GM23338 (cell line): ENCODE measurements at regions not wholly inside any gene's neighbourhood (a gene's known extent, or its start where the extent isn't known, plus 50 kb on each side); places are given as distances from the start of the nearest gene placed in this dataset.

Source experiments
- ATAC-seq: fragments of 200-7000 bp; cut with Tn5 transposase; 3 replicates; pipeline ENCODE4 v1.9.1; 2020
- DNase-seq: peaks from one replicate; pipeline ENCODE4 v3.0.0-alpha.2; 2015; ENCODE audit warnings: low spot score
- H2AFZ ChIP-seq: fragments of 200-600 bp; sonication (generic); 2 replicates; pipeline ENCODE4 v1.8.0; 2016; ENCODE audit warnings: antibody characterized with exemption, mild to moderate bottlenecking, moderate library complexity
- H3F3A ChIP-seq: fragments of 200-600 bp; sonication (generic); replicated peaks from 2 replicates; pipeline ENCODE4 v1.8.0; 2017; ENCODE audit warnings: antibody characterized with exemption, mixed run types, low read depth
- H3K27ac ChIP-seq: fragments of 200-600 bp; sonication (generic); 2 replicates; pipeline ENCODE4 v1.6.1; 2016; ENCODE audit warnings: low read depth
- H3K27me3 ChIP-seq: fragments of 200-600 bp; sonication (generic); 2 replicates; pipeline ENCODE4 v1.8.0; 2016; ENCODE audit warnings: mild to moderate bottlenecking, mixed run types, moderate library complexity; ENCODE audit not compliant: insufficient read depth
- H3K36me3 ChIP-seq: fragments of 200-600 bp; sonication (generic); 2 replicates; pipeline ENCODE4 v1.8.0; 2016; ENCODE audit warnings: mild to moderate bottlenecking; ENCODE audit not compliant: insufficient read depth
- H3K4me1 ChIP-seq: fragments of 200-600 bp; sonication (generic); 2 replicates; pipeline ENCODE4 v1.8.0; 2016; ENCODE audit warnings: mild to moderate bottlenecking, moderate library complexity; ENCODE audit not compliant: insufficient read depth
- H3K4me2 ChIP-seq: fragments of 200-600 bp; sonication (generic); 2 replicates; pipeline ENCODE4 v1.7.1; 2017; ENCODE audit warnings: mixed run types
- H3K4me3 ChIP-seq: fragments of 200-600 bp; sonication (generic); 2 replicates; pipeline ENCODE4 v1.6.1; 2016; ENCODE audit warnings: mixed run types
- H3K79me2 ChIP-seq: fragments of 200-600 bp; sonication (generic); replicated peaks from 2 replicates; pipeline ENCODE4 v1.8.0; 2017; ENCODE audit warnings: mild to moderate bottlenecking; ENCODE audit not compliant: insufficient read depth
- H3K9me2 ChIP-seq: fragments of 200-600 bp; sonication (generic); 2 replicates; pipeline ENCODE4 v1.8.0; 2017; ENCODE audit not compliant: insufficient read depth
- H4K20me1 ChIP-seq: fragments of 200-600 bp; sonication (generic); replicated peaks from 2 replicates; pipeline ENCODE4 v1.8.0; 2017; ENCODE audit warnings: mild to moderate bottlenecking; ENCODE audit not compliant: insufficient read depth
- H3K27ac Mint-ChIP-seq: 2 replicates; pipeline ENCODE4 v1.8.0; 2020; ENCODE audit warnings: inconsistent platforms, mild to moderate bottlenecking, moderate library complexity, mixed read lengths
- H3K27me3 Mint-ChIP-seq: 3 replicates; pipeline ENCODE4 v1.8.0; 2022; ENCODE audit warnings: low read depth, mild to moderate bottlenecking, moderate library complexity, mixed read lengths, inconsistent platforms; ENCODE audit not compliant: insufficient read depth, poor library complexity
- H3K36me3 Mint-ChIP-seq: 3 replicates; pipeline ENCODE4 v1.8.0; 2021; ENCODE audit warnings: low read depth, mild to moderate bottlenecking, inconsistent platforms, moderate library complexity, mixed read lengths
- H3K4me1 Mint-ChIP-seq: 3 replicates; pipeline ENCODE4 v1.8.0; 2020; ENCODE audit warnings: mild to moderate bottlenecking, inconsistent platforms, mixed read lengths
- H3K4me3 Mint-ChIP-seq: 3 replicates; pipeline ENCODE4 v1.8.0; 2021; ENCODE audit warnings: moderate library complexity, mild to moderate bottlenecking, inconsistent platforms, mixed read lengths
- H3K9me3 Mint-ChIP-seq: 3 replicates; pipeline ENCODE4 v1.8.0; 2020; ENCODE audit warnings: moderate library complexity, mild to moderate bottlenecking, inconsistent platforms, mixed read lengths
- CREB1 ChIP-seq: fragments of 250-450 bp; sonication (Bioruptor Pico); IDR thresholded peaks from 2 replicates; pipeline ENCODE4 v1.5.0; 2020; ENCODE audit warnings: low read depth, mild to moderate bottlenecking, moderate library complexity
- EZH2 ChIP-seq: fragments of 200-600 bp; sonication (generic); IDR thresholded peaks from one replicate; pipeline ENCODE4 v1.8.0; 2017; ENCODE audit warnings: antibody characterized with exemption, mild to moderate bottlenecking, low read depth; ENCODE audit not compliant: unreplicated experiment
- EZH2phosphoT487 ChIP-seq: fragments of 200-600 bp; sonication (generic); IDR thresholded peaks from one replicate; pipeline ENCODE4 v1.8.1; 2018; ENCODE audit warnings: antibody characterized with exemption; ENCODE audit not compliant: unreplicated experiment
- JUNB ChIP-seq: IDR thresholded peaks from one replicate; pipeline ENCODE4 v1.6.1; 2016; ENCODE audit warnings: antibody characterized with exemption; ENCODE audit not compliant: unreplicated experiment
- NANOG ChIP-seq: IDR thresholded peaks from 2 replicates; pipeline ENCODE4 v1.6.1; 2016; ENCODE audit warnings: antibody characterized with exemption, borderline replicate concordance
- POLR2AphosphoS5 ChIP-seq: IDR thresholded peaks from 2 replicates; pipeline ENCODE4 v1.6.1; 2016; ENCODE audit warnings: antibody characterized with exemption, low read depth
- STAT1 ChIP-seq: IDR thresholded peaks from one replicate; pipeline ENCODE4 v1.6.1; 2016; ENCODE audit warnings: antibody characterized with exemption; ENCODE audit not compliant: unreplicated experiment
- ZNF114 ChIP-seq: fragments of 250-450 bp; sonication (Bioruptor Pico); IDR thresholded peaks from 2 replicates; pipeline ENCODE4 v1.5.0; 2020; ENCODE audit warnings: mild to moderate bottlenecking, moderate library complexity
- ZNF331 ChIP-seq: fragments of 250-450 bp; sonication (Bioruptor Pico); IDR thresholded peaks from 2 replicates; pipeline ENCODE4 v1.5.0; 2020; ENCODE audit warnings: low read depth, mild to moderate bottlenecking, moderate library complexity
- ZNF462 ChIP-seq: fragments of 250-450 bp; sonication (Bioruptor Pico); IDR thresholded peaks from 2 replicates; pipeline ENCODE4 v1.5.0; 2020; ENCODE audit warnings: mild to moderate bottlenecking, moderate library complexity
- TF ChIP-seq, protein P1 (sequence below), 2 experiments: fragments of 200-600 bp in 1 of 2; sonication (generic) in 1 of 2; conservative IDR thresholded peaks; 2 replicates each; pipeline versions ENCODE4 v1.5.1 to v1.6.1; 2016 to 2017; ENCODE audit warnings: antibody characterized with exemption in 2 of 2, low read depth in 2 of 2, mild to moderate bottlenecking in 2 of 2, moderate library complexity in 1 of 2
- TF ChIP-seq, protein P2 (sequence below): IDR thresholded peaks from one replicate; pipeline ENCODE4 v1.6.1; 2018; ENCODE audit warnings: antibody characterized with exemption; ENCODE audit not compliant: unreplicated experiment
- TF ChIP-seq, protein P3 (sequence below): IDR thresholded peaks from 2 replicates; pipeline ENCODE4 v1.6.1; 2016; ENCODE audit warnings: antibody characterized with exemption

GRCh38 chr11:95515371-95515770 is 274.2 kb downstream of the FAM76B start:
- no peaks in the 10 kb centered on the region for H3K4me1 ChIP-seq
- no peak for ATAC-seq

More at GRCh38 chr11:95515371-95515770, 274.2 kb downstream of the FAM76B start:
- no peaks in the 10 kb centered on the region for H3K9me3 Mint-ChIP-seq
- Histone ChIP-seq H3K27ac (no peak overlapping the region), H3K36me3 (no peaks in the 10 kb centered on the region), H3F3A (no peaks in the 10 kb centered on the region), H4K20me1 (no peaks in the 10 kb centered on the region), H3K79me2 (no peaks in the 10 kb centered on the region), H2AFZ (no peak overlapping the region), H3K4me2 (no peak overlapping the region), H3K27me3 (no peaks in the 10 kb centered on the region), H3K4me3 (no peak overlapping the region), H3K9me2 (peaks cover 3% of the 10 kb centered on the region; the same call in 1 of the 2 replicates)
- H3K4me1 Mint-ChIP-seq, result peaks cover 9% of the 10 kb centered on the region; the same call in 1 of the 3 replicates
- H3K36me3 Mint-ChIP-seq, result no peaks in the 10 kb centered on the region
- no peak overlapping the region for H3K27ac Mint-ChIP-seq
- H3K4me3 Mint-ChIP-seq, result no peak overlapping the region
- TF ChIP-seq EZH2 (no peak), NANOG (no peak), POLR2AphosphoS5 (no peak), ZNF114 (CRISPR knock-in tag) (no peak), CREB1 (no peak), ZNF331 (CRISPR knock-in tag) (no peak), EZH2phosphoT487 (no peak), STAT1 (no peak), JUNB (no peak), ZNF462 (CRISPR knock-in tag) (no peak)
- TF ChIP-seq, protein P1, sequence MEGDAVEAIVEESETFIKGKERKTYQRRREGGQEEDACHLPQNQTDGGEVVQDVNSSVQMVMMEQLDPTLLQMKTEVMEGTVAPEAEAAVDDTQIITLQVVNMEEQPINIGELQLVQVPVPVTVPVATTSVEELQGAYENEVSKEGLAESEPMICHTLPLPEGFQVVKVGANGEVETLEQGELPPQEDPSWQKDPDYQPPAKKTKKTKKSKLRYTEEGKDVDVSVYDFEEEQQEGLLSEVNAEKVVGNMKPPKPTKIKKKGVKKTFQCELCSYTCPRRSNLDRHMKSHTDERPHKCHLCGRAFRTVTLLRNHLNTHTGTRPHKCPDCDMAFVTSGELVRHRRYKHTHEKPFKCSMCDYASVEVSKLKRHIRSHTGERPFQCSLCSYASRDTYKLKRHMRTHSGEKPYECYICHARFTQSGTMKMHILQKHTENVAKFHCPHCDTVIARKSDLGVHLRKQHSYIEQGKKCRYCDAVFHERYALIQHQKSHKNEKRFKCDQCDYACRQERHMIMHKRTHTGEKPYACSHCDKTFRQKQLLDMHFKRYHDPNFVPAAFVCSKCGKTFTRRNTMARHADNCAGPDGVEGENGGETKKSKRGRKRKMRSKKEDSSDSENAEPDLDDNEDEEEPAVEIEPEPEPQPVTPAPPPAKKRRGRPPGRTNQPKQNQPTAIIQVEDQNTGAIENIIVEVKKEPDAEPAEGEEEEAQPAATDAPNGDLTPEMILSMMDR (conservative IDR thresholded peaks at IDR 0.05; ENCODE audit: low read depth in 2 of 2), result no peak
- TF ChIP-seq, protein P2, sequence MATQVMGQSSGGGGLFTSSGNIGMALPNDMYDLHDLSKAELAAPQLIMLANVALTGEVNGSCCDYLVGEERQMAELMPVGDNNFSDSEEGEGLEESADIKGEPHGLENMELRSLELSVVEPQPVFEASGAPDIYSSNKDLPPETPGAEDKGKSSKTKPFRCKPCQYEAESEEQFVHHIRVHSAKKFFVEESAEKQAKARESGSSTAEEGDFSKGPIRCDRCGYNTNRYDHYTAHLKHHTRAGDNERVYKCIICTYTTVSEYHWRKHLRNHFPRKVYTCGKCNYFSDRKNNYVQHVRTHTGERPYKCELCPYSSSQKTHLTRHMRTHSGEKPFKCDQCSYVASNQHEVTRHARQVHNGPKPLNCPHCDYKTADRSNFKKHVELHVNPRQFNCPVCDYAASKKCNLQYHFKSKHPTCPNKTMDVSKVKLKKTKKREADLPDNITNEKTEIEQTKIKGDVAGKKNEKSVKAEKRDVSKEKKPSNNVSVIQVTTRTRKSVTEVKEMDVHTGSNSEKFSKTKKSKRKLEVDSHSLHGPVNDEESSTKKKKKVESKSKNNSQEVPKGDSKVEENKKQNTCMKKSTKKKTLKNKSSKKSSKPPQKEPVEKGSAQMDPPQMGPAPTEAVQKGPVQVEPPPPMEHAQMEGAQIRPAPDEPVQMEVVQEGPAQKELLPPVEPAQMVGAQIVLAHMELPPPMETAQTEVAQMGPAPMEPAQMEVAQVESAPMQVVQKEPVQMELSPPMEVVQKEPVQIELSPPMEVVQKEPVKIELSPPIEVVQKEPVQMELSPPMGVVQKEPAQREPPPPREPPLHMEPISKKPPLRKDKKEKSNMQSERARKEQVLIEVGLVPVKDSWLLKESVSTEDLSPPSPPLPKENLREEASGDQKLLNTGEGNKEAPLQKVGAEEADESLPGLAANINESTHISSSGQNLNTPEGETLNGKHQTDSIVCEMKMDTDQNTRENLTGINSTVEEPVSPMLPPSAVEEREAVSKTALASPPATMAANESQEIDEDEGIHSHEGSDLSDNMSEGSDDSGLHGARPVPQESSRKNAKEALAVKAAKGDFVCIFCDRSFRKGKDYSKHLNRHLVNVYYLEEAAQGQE, result no peak
- TF ChIP-seq, protein P3, sequence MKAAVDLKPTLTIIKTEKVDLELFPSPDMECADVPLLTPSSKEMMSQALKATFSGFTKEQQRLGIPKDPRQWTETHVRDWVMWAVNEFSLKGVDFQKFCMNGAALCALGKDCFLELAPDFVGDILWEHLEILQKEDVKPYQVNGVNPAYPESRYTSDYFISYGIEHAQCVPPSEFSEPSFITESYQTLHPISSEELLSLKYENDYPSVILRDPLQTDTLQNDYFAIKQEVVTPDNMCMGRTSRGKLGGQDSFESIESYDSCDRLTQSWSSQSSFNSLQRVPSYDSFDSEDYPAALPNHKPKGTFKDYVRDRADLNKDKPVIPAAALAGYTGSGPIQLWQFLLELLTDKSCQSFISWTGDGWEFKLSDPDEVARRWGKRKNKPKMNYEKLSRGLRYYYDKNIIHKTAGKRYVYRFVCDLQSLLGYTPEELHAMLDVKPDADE, result no peak
- no peak for DNase-seq
- H3K27me3 Mint-ChIP-seq, result peaks cover 3% of the 10 kb centered on the region
